BLaER1 (cell line): ENCODE measurements at regions not wholly inside any gene's neighbourhood (a gene's known extent, or its start where the extent isn't known, plus 50 kb on each side); places are given as distances from the start of the nearest gene placed in this dataset.
"Not testable (repeated sequence)": the region's sequence is repeated elsewhere in the genome, so short reads cannot be mapped to it uniquely, and the experiment has no call there.

Experiments used
- H3K27ac ChIP-seq: shearing (Covaris generic); formaldehyde crosslinking; 2 replicates; pipeline ENCODE4 v1.8.1; 2022
- H3K27me3 ChIP-seq: shearing (Covaris generic); formaldehyde crosslinking; 2 replicates; pipeline ENCODE4 v1.8.1; 2022
- H3K36me3 ChIP-seq: shearing (Covaris generic); formaldehyde crosslinking; 2 replicates; pipeline ENCODE4 v1.8.1; 2022
- H3K4me1 ChIP-seq: shearing (Covaris generic); formaldehyde crosslinking; 2 replicates; pipeline ENCODE4 v1.8.1; 2022
- H3K4me2 ChIP-seq: shearing (Covaris generic); formaldehyde crosslinking; 2 replicates; pipeline ENCODE4 v1.8.1; 2022
- H3K4me3 ChIP-seq: shearing (Covaris generic); formaldehyde crosslinking; 2 replicates; pipeline ENCODE4 v1.8.1; 2022
- H3K9ac ChIP-seq: shearing (Covaris generic); formaldehyde crosslinking; 2 replicates; pipeline ENCODE4 v1.8.1; 2022
- H3K9me3 ChIP-seq: shearing (Covaris generic); formaldehyde crosslinking; 2 replicates; pipeline ENCODE4 v1.8.1; 2022
- H4K20me1 ChIP-seq: shearing (Covaris generic); formaldehyde crosslinking; 2 replicates; pipeline ENCODE4 v1.8.1; 2022
- Cebpa-rat ChIP-seq: shearing (Covaris generic); IDR thresholded peaks from 2 replicates; pipeline ENCODE4 v1.8.1; 2022

- Histone ChIP-seq H3K4me2 (no peak overlapping the region), H3K9ac (no peak overlapping the region), H3K27ac (no peak overlapping the region), H4K20me1 (no peaks in the 10 kb centered on the region), H3K36me3 (no peaks in the 10 kb centered on the region), H3K4me1 (peaks cover 15% of the 10 kb centered on the region; the same call in 1 of the 2 replicates), H3K27me3 (no peaks in the 10 kb centered on the region), H3K4me3 (no peak overlapping the region), H3K9me3 (no peaks in the 10 kb centered on the region)
- TF ChIP-seq Cebpa-rat, result no peak
These were observed 346.8 kb downstream of the TCERG1L start for GRCh38 chr10:130964771-130965170.

- Histone ChIP-seq H3K27ac (no peak overlapping the region), H3K9ac (no peak overlapping the region), H3K36me3 (no peaks in the 10 kb centered on the region), H3K4me2 (no peak overlapping the region), H3K4me3 (no peak overlapping the region), H3K27me3 (no peaks in the 10 kb centered on the region), H4K20me1 (no peaks in the 10 kb centered on the region), H3K4me1 (peaks cover 11% of the 10 kb centered on the region; the same call in 1 of the 2 replicates), H3K9me3 (peaks cover 4% of the 10 kb centered on the region)
- TF ChIP-seq Cebpa-rat, result no peak
These were observed 344.4 kb downstream of the TCERG1L start for GRCh38 chr10:130967161-130967560.

DNA sequence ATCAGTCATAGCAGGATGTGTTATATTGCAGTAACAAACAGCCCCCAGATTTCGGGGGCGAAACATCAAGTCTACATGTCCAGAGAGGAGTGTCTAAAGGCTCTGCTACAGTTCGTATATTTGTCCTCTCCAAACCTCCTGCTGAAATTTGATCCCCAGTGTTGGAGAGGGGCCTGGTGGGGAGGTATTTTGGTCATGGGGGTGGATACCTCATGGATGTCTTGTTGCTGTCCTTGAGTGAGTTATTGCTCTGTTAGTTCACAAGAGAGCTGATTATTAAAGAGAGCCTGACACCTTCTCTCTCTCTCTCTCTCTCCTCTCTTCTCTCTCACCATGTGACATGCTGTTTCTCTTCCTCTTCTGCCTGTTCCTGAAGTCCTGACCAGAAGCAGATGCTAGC lies 343.7 kb downstream of the TCERG1L start:
- H3K4me1 ChIP-seq, result peaks cover 11% of the 10 kb centered on the region; the same call in 1 of the 2 replicates
- TF ChIP-seq Cebpa-rat, result no peak
- H3K36me3 ChIP-seq, result no peaks in the 10 kb centered on the region
- no peak overlapping the region for H3K27ac ChIP-seq
- H3K9ac ChIP-seq, result no peak overlapping the region
- H3K9me3 ChIP-seq, result peaks cover 6% of the 10 kb centered on the region
- no peaks in the 10 kb centered on the region for H3K27me3 ChIP-seq
- H3K4me2 ChIP-seq, result 0 out of 2 replicates have a peak overlapping the region, but pooled peaks have one; percentile 10
- no peaks in the 10 kb centered on the region for H4K20me1 ChIP-seq
- no peak overlapping the region for H3K4me3 ChIP-seq

DNA sequence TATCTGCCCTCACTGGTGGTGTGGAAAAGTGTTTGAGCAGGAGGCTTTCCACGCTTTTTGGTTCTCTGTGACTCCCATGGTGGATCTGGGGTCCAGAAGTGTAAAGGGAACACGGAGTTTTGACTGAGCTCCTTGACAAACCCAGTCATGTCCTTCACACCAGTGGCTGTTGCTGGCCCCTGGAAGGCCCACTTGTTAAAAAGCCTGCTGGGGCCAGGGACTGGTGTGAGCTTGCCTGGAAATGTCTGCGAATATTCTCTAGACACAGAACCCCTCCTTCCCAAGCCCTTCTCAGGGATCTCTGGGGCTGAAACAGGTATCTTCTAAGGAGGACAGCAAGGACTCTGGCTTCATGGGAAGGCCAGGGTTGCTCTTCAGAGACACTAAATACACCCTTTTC lies 343.0 kb downstream of the TCERG1L start:
- Histone ChIP-seq H4K20me1 (no peaks in the 10 kb centered on the region), H3K9me3 (peaks cover 14% of the 10 kb centered on the region), H3K36me3 (no peaks in the 10 kb centered on the region), H3K4me2 (no peak overlapping the region), H3K4me1 (peaks cover 11% of the 10 kb centered on the region; the same call in 1 of the 2 replicates), H3K9ac (no peak overlapping the region), H3K4me3 (no peak overlapping the region), H3K27me3 (no peaks in the 10 kb centered on the region), H3K27ac (no peak overlapping the region)
- TF ChIP-seq Cebpa-rat, result no peak

DNA sequence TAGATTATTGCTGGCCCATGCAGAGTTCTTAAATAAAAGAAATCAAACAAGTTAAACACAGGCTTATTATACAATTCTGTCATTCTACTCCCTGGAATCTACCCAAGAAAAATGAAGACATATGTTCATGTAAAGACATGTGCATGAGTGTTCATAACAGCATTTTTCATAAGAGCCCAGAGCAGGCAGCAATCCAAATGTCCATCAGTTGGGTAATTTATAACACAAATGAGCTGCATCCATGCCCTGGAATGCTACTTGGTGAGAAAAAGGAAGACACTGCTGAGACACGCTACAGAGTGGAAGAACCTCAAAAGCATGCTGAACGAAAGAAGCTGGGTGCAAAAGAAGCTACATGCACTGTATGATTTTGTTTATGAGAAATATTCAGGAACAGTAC lies 342.6 kb downstream of the TCERG1L start:
- no peaks in the 10 kb centered on the region for H4K20me1 ChIP-seq
- no peak for TF ChIP-seq Cebpa-rat
- H3K27me3 ChIP-seq, result no peaks in the 10 kb centered on the region
- no peak overlapping the region for H3K27ac ChIP-seq
- peaks cover 14% of the 10 kb centered on the region for H3K9me3 ChIP-seq
- H3K9ac ChIP-seq, result no peak overlapping the region
- H3K4me1 ChIP-seq, result peaks cover 11% of the 10 kb centered on the region; the same call in 1 of the 2 replicates
- H3K36me3 ChIP-seq, result no peaks in the 10 kb centered on the region
- no peak overlapping the region for H3K4me2 ChIP-seq
- H3K4me3 ChIP-seq, result no peak overlapping the region

DNA sequence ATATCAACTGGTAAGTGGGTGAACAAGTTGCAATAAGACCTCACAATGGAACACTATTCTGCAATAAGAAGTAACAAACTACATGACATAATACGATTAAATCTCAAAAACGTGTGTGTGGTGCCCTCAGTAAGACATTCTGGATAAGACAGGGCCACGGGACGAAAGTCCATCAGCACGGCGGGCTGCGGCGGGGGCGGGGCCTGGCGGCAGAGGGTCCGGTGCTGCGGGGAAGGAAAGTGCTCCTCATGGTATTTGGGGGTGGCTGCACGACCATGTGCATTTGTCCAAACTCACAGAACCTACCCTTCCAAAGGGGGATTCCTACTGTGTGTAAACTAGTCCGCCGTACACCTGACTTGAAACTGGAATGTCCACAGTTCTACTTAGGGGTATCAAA lies 341.8 kb downstream of the TCERG1L start:
- Histone ChIP-seq H4K20me1 (no peaks in the 10 kb centered on the region), H3K4me1 (peaks cover 11% of the 10 kb centered on the region; the same call in 1 of the 2 replicates), H3K9ac (no peak overlapping the region), H3K9me3 (peaks cover 14% of the 10 kb centered on the region), H3K4me3 (no peak overlapping the region), H3K27ac (no peak overlapping the region), H3K36me3 (no peaks in the 10 kb centered on the region), H3K4me2 (no peak overlapping the region), H3K27me3 (no peaks in the 10 kb centered on the region)
- no peak for TF ChIP-seq Cebpa-rat

- H3K36me3 ChIP-seq, result no peaks in the 10 kb centered on the region
- H4K20me1 ChIP-seq, result no peaks in the 10 kb centered on the region
- H3K9me3 ChIP-seq, result peaks cover 14% of the 10 kb centered on the region
- no peak overlapping the region for H3K9ac ChIP-seq
- H3K4me2 ChIP-seq, result no peak overlapping the region
- H3K27me3 ChIP-seq, result no peaks in the 10 kb centered on the region
- no peak overlapping the region for H3K27ac ChIP-seq
- H3K4me1 ChIP-seq, result peaks cover 11% of the 10 kb centered on the region; the same call in 1 of the 2 replicates
- TF ChIP-seq Cebpa-rat, result no peak
- no peak overlapping the region for H3K4me3 ChIP-seq
These were observed 341.0 kb downstream of the TCERG1L start for GRCh38 chr10:130970341-130971122.

- H3K4me3 ChIP-seq, result no peak overlapping the region
- no peak for TF ChIP-seq Cebpa-rat
- no peaks in the 10 kb centered on the region for H4K20me1 ChIP-seq
- no peaks in the 10 kb centered on the region for H3K27me3 ChIP-seq
- H3K4me1 ChIP-seq, result peaks cover 11% of the 10 kb centered on the region; the same call in 1 of the 2 replicates
- peaks cover 14% of the 10 kb centered on the region for H3K9me3 ChIP-seq
- no peaks in the 10 kb centered on the region for H3K36me3 ChIP-seq
- no peak overlapping the region for H3K4me2 ChIP-seq
- H3K27ac ChIP-seq, result no peak overlapping the region
- no peak overlapping the region for H3K9ac ChIP-seq
These were observed 340.4 kb downstream of the TCERG1L start for GRCh38 chr10:130971123-130971435.

DNA sequence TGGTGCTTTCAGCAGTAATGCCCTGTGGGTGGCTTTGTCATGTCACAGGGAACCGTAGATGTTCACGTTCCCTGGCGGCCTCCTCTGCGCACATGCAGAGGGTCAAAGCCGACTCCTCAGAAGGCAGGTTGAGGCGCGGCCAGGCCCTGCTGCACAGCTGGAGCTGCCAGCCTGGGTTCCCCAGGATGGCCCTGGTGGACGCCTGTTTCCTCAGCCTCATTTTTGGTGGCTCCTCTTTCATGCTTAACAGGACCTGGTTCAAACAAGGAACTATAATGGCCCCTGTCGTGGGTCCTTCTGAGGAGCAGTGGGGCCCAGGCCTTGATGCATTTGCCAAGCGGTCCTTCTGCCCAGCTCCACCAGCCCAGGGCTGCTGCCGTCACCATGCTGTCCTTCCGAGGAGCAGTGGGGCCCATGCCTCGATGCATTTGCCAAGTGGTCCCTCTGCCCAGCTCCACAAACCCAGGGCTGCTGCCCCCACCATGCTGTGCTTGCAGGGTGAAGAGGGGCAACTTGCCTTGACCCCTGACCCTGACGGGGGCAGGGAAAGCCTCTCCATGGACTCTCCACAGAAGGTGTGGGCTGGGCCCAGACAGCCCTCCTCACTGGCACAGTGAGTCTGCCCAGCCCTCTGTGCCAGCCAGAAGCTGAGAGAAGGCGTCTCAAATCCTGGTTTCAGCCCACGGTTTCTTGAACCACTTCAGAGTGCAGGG lies 338.2 kb downstream of the TCERG1L start:
- TF ChIP-seq Cebpa-rat, result no peak
- H3K27me3 ChIP-seq, result no peaks in the 10 kb centered on the region
- no peak overlapping the region for H3K4me2 ChIP-seq

DNA sequence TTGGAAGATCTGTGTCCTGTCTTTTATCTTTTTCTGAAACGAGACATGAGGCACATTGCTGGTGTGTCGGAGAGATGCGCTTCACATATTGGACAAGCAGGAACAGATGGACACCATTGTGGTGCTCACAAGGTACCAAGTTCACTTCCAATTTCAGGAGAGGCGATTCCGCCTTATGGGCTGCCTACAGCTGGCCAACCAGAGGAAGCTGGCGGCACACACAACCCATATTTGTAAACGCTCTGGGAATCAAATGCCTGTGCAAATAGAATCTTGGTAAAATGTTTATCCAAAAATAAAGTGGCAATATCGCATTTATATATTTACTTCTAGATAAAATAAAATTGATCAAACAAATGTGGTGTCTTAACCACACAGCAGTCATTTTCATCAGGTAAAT lies 337.4 kb downstream of the TCERG1L start:
- no peaks in the 10 kb centered on the region for H3K4me1 ChIP-seq
- no peak overlapping the region for H3K9ac ChIP-seq
- no peak for TF ChIP-seq Cebpa-rat
- H3K4me3 ChIP-seq, result no peak overlapping the region
- no peaks in the 10 kb centered on the region for H4K20me1 ChIP-seq
- no peak overlapping the region for H3K27ac ChIP-seq
- no peaks in the 10 kb centered on the region for H3K36me3 ChIP-seq
- no peak overlapping the region for H3K4me2 ChIP-seq
- H3K9me3 ChIP-seq, result peaks cover 14% of the 10 kb centered on the region
- no peaks in the 10 kb centered on the region for H3K27me3 ChIP-seq

More for the DNA sequence above, 338.2 kb downstream of the TCERG1L start:
- Histone ChIP-seq H3K9me3 (peaks cover 14% of the 10 kb centered on the region), H3K27ac (no peak overlapping the region), H3K36me3 (no peaks in the 10 kb centered on the region), H3K9ac (no peak overlapping the region), H3K4me1 (peaks cover 3% of the 10 kb centered on the region; the same call in 1 of the 2 replicates), H4K20me1 (no peaks in the 10 kb centered on the region), H3K4me3 (no peak overlapping the region)

- H3K27ac ChIP-seq, H3K9ac ChIP-seq, H3K36me3 ChIP-seq, H4K20me1 ChIP-seq, H3K4me1 ChIP-seq, H3K4me3 ChIP-seq, H3K4me2 ChIP-seq, H3K27me3 ChIP-seq: not testable (repeated sequence)
- H3K9me3 ChIP-seq, result peaks cover 14% of the 10 kb centered on the region
These were observed 336.2 kb downstream of the TCERG1L start for GRCh38 chr10:130975351-130975750.
